CD8-positive, alpha-beta memory T cell (primary cell): ENCODE measurements at regions not wholly inside any gene's neighbourhood (a gene's known extent, or its start where the extent isn't known, plus 50 kb on each side); places are given as distances from the start of the nearest gene placed in this dataset.

Experiments used
- CTCF ChIA-PET: fragments of 350-600 bp; sonication (Branson Sonifier 250); formaldehyde crosslinking; loops from one replicate; lab custom pipeline; 2021; ENCODE audit warnings: antibody characterized with exemption; lab: Charles Lee
- POLR2A ChIA-PET: fragments of 350-600 bp; sonication (Branson Sonifier 250); formaldehyde crosslinking; loops from one replicate; lab custom pipeline; 2021; ENCODE audit warnings: antibody characterized with exemption; lab: Charles Lee
- DNase-seq, 5 donors: peaks; one replicate each; pipeline versions ENCODE4 v3.0.0 to v3.0.0-alpha.2; 2020 to 2022; ENCODE audit warnings: mixed read lengths in 1 of 5
- H3K27ac ChIP-seq: one replicate; pipeline ENCODE4 v1.7.0; 2013; ENCODE audit warnings: low read depth, mild to moderate bottlenecking, low read length, moderate library complexity
- H3K27me3 ChIP-seq: 2 replicates; pipeline ENCODE4 v1.7.0; 2013; ENCODE audit warnings: low read length, mild to moderate bottlenecking; ENCODE audit not compliant: insufficient read depth, poor library complexity, severe bottlenecking
- H3K36me3 ChIP-seq: 2 replicates; pipeline ENCODE4 v1.7.0; 2013; ENCODE audit warnings: mild to moderate bottlenecking, low read length, moderate library complexity; ENCODE audit not compliant: insufficient read depth
- H3K4me1 ChIP-seq: 2 replicates; pipeline ENCODE4 v1.7.0; 2013; ENCODE audit warnings: mild to moderate bottlenecking, low read length, moderate library complexity; ENCODE audit not compliant: insufficient read depth
- H3K4me3 ChIP-seq: 2 replicates; pipeline ENCODE4 v1.7.0; 2013; ENCODE audit warnings: mild to moderate bottlenecking, low read length
- H3K9me3 ChIP-seq: 2 replicates; pipeline ENCODE4 v1.7.0; 2013; ENCODE audit warnings: mild to moderate bottlenecking, low read length
- H3K27ac Mint-ChIP-seq, 8 donors: one replicate each; pipeline ENCODE4 v1.8.0; 2020 to 2021; ENCODE audit warnings: mixed read lengths in 8 of 8, mild to moderate bottlenecking in 6 of 8, inconsistent platforms in 3 of 8, moderate library complexity in 3 of 8
- H3K27me3 Mint-ChIP-seq, 2 donors: one replicate each; pipeline ENCODE4 v1.8.0; 2020 to 2021; ENCODE audit warnings: mixed read lengths in 2 of 2, mild to moderate bottlenecking in 1 of 2, moderate library complexity in 1 of 2
- H3K36me3 Mint-ChIP-seq, 3 donors: one replicate each; pipeline ENCODE4 v1.8.0; 2020 to 2021; ENCODE audit warnings: mixed read lengths in 3 of 3, inconsistent platforms in 1 of 3, mild to moderate bottlenecking in 1 of 3
- H3K4me1 Mint-ChIP-seq, 3 donors: one replicate each; pipeline ENCODE4 v1.8.0; 2020 to 2021; ENCODE audit warnings: mixed read lengths in 3 of 3, inconsistent platforms in 1 of 3, mild to moderate bottlenecking in 1 of 3
- H3K4me3 Mint-ChIP-seq, 7 donors: one replicate each; pipeline ENCODE4 v1.8.0; 2020 to 2021; ENCODE audit warnings: mixed read lengths in 7 of 7, mild to moderate bottlenecking in 6 of 7, moderate library complexity in 4 of 7, inconsistent platforms in 2 of 7
- H3K9me3 Mint-ChIP-seq, 5 donors: one replicate each; pipeline ENCODE4 v1.8.0; 2020 to 2022; ENCODE audit warnings: mixed read lengths in 5 of 5, mild to moderate bottlenecking in 3 of 5, moderate library complexity in 2 of 5, inconsistent platforms in 1 of 5

- H3K4me1 Mint-ChIP-seq = peaks cover 0 to 3% (median 2%) of the 10 kb centered on the region in 3 donors
- H3K4me3 Mint-ChIP-seq = no peak overlapping the region
- H3K36me3 ChIP-seq = no peaks in the 10 kb centered on the region
- H3K4me1 ChIP-seq = no peaks in the 10 kb centered on the region
- no peak overlapping the region for H3K4me3 ChIP-seq
- ChIA-PET POLR2A (no interaction called here), CTCF (no interaction called here)
- no peaks in the 10 kb centered on the region for H3K9me3 Mint-ChIP-seq
- no peak overlapping the region for H3K27ac Mint-ChIP-seq
- no peaks in the 10 kb centered on the region for H3K9me3 ChIP-seq
- no peak for DNase-seq
- H3K27ac ChIP-seq = no peak overlapping the region
- H3K27me3 ChIP-seq = no peaks in the 10 kb centered on the region
- H3K27me3 Mint-ChIP-seq = peaks cover 12 to 31% of the 10 kb centered on the region in 2 donors
- no peaks in the 10 kb centered on the region for H3K36me3 Mint-ChIP-seq
These were observed 62.4 kb upstream of the GCFC2 start for GRCh38 chr2:75772908-75773630.

- no peak overlapping the region for H3K27ac Mint-ChIP-seq
- no peaks in the 10 kb centered on the region for H3K36me3 Mint-ChIP-seq
- H3K27me3 Mint-ChIP-seq = peaks cover 8 to 26% of the 10 kb centered on the region in 2 donors
- H3K4me3 ChIP-seq = no peak overlapping the region
- H3K4me1 ChIP-seq = no peaks in the 10 kb centered on the region
- no peaks in the 10 kb centered on the region for H3K36me3 ChIP-seq
- no peaks in the 10 kb centered on the region for H3K9me3 ChIP-seq
- no peak overlapping the region for H3K27ac ChIP-seq
- H3K4me3 Mint-ChIP-seq = no peak overlapping the region
- CTCF ChIA-PET = no interaction called here
- POLR2A ChIA-PET = no interaction called here
- DNase-seq = no peak
- H3K4me1 Mint-ChIP-seq = peaks cover 0 to 3% (median 2%) of the 10 kb centered on the region in 3 donors
- peaks cover 0 to 4% (median 0%) of the 10 kb centered on the region in 5 donors for H3K9me3 Mint-ChIP-seq
- H3K27me3 ChIP-seq = no peaks in the 10 kb centered on the region
These were observed 55.1 kb upstream of the GCFC2 start for GRCh38 chr2:75765798-75766197.

- H3K36me3 Mint-ChIP-seq = no peaks in the 10 kb centered on the region
- H3K9me3 Mint-ChIP-seq = peaks cover 0 to 4% (median 0%) of the 10 kb centered on the region in 5 donors
- no peak overlapping the region for H3K4me3 ChIP-seq
- no peak overlapping the region for H3K27ac Mint-ChIP-seq
- POLR2A ChIA-PET = no interaction called here
- H3K27ac ChIP-seq = no peak overlapping the region
- no peak overlapping the region for H3K4me3 Mint-ChIP-seq
- H3K27me3 ChIP-seq = no peaks in the 10 kb centered on the region
- H3K4me1 ChIP-seq = no peaks in the 10 kb centered on the region
- H3K4me1 Mint-ChIP-seq = no peaks in the 10 kb centered on the region
- H3K36me3 ChIP-seq = no peaks in the 10 kb centered on the region
- CTCF ChIA-PET = no interaction called here
- peaks cover 5 to 22% of the 10 kb centered on the region in 2 donors for H3K27me3 Mint-ChIP-seq
- DNase-seq = no peak
- no peaks in the 10 kb centered on the region for H3K9me3 ChIP-seq
These were observed 53.9 kb upstream of the GCFC2 start for GRCh38 chr2:75764611-75765010.
